IMR-90 (cell line): ENCODE measurements at regions not wholly inside any gene's neighbourhood (a gene's known extent, or its start where the extent isn't known, plus 50 kb on each side); places are given as distances from the start of the nearest gene placed in this dataset.
A peak's percentile ranks its signal among the peaks of the same experiment; 100 is the strongest.

Experiments
- ATAC-seq: fragments of 200-7000 bp; cut with Tn5 transposase; 2 replicates; pipeline ENCODE4 v1.9.1; 2020; ENCODE audit warnings: low read depth, mild to moderate bottlenecking, moderate library complexity
- BruUV-seq: library from RNA; stranded (reverse); fragments of 400-500 nt; replicated peaks from 2 replicates; lab custom pipeline; 2021; lab: Mats Ljungman, UMichigan
- CTCF ChIA-PET: fragments of 300-600 bp; formaldehyde crosslinking; extraction: SDS; loops from one replicate; lab custom pipeline; 2021; ENCODE audit warnings: antibody characterized with exemption; lab: Yijun Ruan, JAX
- POLR2A ChIA-PET: fragments of 300-600 bp; sonication (Branson Sonifier 250); formaldehyde crosslinking; loops from one replicate; lab custom pipeline; 2022; ENCODE audit warnings: antibody characterized with exemption; ENCODE audit not compliant: unreplicated experiment; lab: Charles Lee
- DNase-seq: peaks from one replicate; pipeline ENCODE4 v3.0.0; 2013
- H2AFZ ChIP-seq: replicated peaks from 2 replicates; pipeline ENCODE3; 2013; ENCODE audit warnings: low read length, mild to moderate bottlenecking; ENCODE audit not compliant: poor library complexity
- H2AK5ac ChIP-seq: 2 replicates; pipeline ENCODE4 v1.6.1; 2013; ENCODE audit warnings: low read depth, low read length, inconsistent platforms
- H2AK9ac ChIP-seq: replicated peaks from 2 replicates; pipeline ENCODE3; 2013; ENCODE audit warnings: mild to moderate bottlenecking, low read depth, low read length, moderate library complexity; ENCODE audit not compliant: poor library complexity
- H2BK120ac ChIP-seq: 2 replicates; pipeline ENCODE4 v1.6.1; 2013; ENCODE audit warnings: low read depth, low read length, inconsistent platforms
- H2BK15ac ChIP-seq: 3 replicates; pipeline ENCODE4 v1.6.1; 2013; ENCODE audit warnings: low read depth, low read length, inconsistent platforms
- H2BK20ac ChIP-seq: 2 replicates; pipeline ENCODE4 v1.6.1; 2013; ENCODE audit warnings: low read depth, mild to moderate bottlenecking, inconsistent platforms, low read length, moderate library complexity
- H2BK5ac ChIP-seq: 2 replicates; pipeline ENCODE4 v1.6.1; 2013; ENCODE audit warnings: mild to moderate bottlenecking, low read depth, low read length, inconsistent platforms; ENCODE audit not compliant: poor library complexity, severe bottlenecking
- H3K14ac ChIP-seq: replicated peaks from 2 replicates; pipeline ENCODE4 v1.6.1; 2013; ENCODE audit warnings: low read depth, low read length, inconsistent platforms
- H3K18ac ChIP-seq: 2 replicates; pipeline ENCODE4 v1.6.1; 2013; ENCODE audit warnings: low read depth, low read length, control low read depth
- H3K23ac ChIP-seq: 2 replicates; pipeline ENCODE4 v1.6.1; 2013; ENCODE audit warnings: low read depth, low read length, inconsistent platforms
- H3K27ac ChIP-seq: 2 replicates; pipeline ENCODE4 v1.5.1; 2013; ENCODE audit warnings: mild to moderate bottlenecking, control low read depth, low read length; ENCODE audit not compliant: insufficient read depth
- H3K27me3 ChIP-seq: 2 replicates; pipeline ENCODE4 v1.6.1; 2013; ENCODE audit warnings: low read length; ENCODE audit not compliant: control insufficient read depth, insufficient read depth
- H3K36me3 ChIP-seq: 2 replicates; pipeline ENCODE4 v1.6.1; 2013; ENCODE audit warnings: low read length, mixed read lengths; ENCODE audit not compliant: control insufficient read depth, insufficient read depth
- H3K4ac ChIP-seq: 2 replicates; pipeline ENCODE4 v1.6.1; 2013; ENCODE audit warnings: low read depth, low read length, inconsistent platforms
- H3K4me1 ChIP-seq: 2 replicates; pipeline ENCODE4 v1.6.1; 2013; ENCODE audit warnings: low read length, mixed read lengths; ENCODE audit not compliant: control insufficient read depth, insufficient read depth
- H3K4me2 ChIP-seq: 2 replicates; pipeline ENCODE4 v1.6.1; 2013; ENCODE audit warnings: low read depth, mild to moderate bottlenecking, control low read depth, low read length, moderate library complexity
- H3K4me3 ChIP-seq: 2 replicates; pipeline ENCODE4 v1.5.1; 2013; ENCODE audit warnings: low read depth, mild to moderate bottlenecking, control low read depth, low read length, moderate library complexity; ENCODE audit not compliant: insufficient read depth
- H3K56ac ChIP-seq: 2 replicates; pipeline ENCODE4 v1.6.1; 2013; ENCODE audit warnings: low read length, inconsistent platforms; ENCODE audit not compliant: insufficient read depth; ENCODE audit errors: extremely low read depth
- H3K79me1 ChIP-seq, 2 experiments: 2 replicates each; pipeline ENCODE4 v1.6.1; 2013; ENCODE audit warnings: low read length in 2 of 2, inconsistent platforms in 1 of 2, low read depth in 1 of 2
- H3K9ac ChIP-seq: 2 replicates; pipeline ENCODE4 v1.6.1; 2013; ENCODE audit warnings: low read depth, low read length, control low read depth
- H3K9me1 ChIP-seq: 2 replicates; pipeline ENCODE4 v1.6.1; 2013; ENCODE audit warnings: low read length, inconsistent platforms; ENCODE audit not compliant: insufficient read depth
- H3K9me3 ChIP-seq: 2 replicates; pipeline ENCODE4 v1.6.1; 2013; ENCODE audit warnings: low read length; ENCODE audit not compliant: control insufficient read depth, insufficient read depth
- H4K20me1 ChIP-seq: 2 replicates; pipeline ENCODE4 v1.6.1; 2013; ENCODE audit warnings: low read length, inconsistent platforms; ENCODE audit not compliant: insufficient read depth
- H4K5ac ChIP-seq: 2 replicates; pipeline ENCODE4 v1.6.1; 2013; ENCODE audit warnings: mild to moderate bottlenecking, low read depth, low read length, control low read depth
- H4K8ac ChIP-seq, 2 experiments: 2 replicates each; pipeline ENCODE4 v1.6.1; 2013; ENCODE audit warnings: low read depth in 2 of 2, low read length in 2 of 2, control low read depth in 1 of 2, inconsistent platforms in 1 of 2
- H4K91ac ChIP-seq: 2 replicates; pipeline ENCODE4 v1.6.1; 2013; ENCODE audit warnings: low read depth, low read length, inconsistent platforms; ENCODE audit not compliant: insufficient read depth
- CEBPB ChIP-seq: IDR thresholded peaks from 2 replicates; pipeline ENCODE4 v1.6.1; 2012; ENCODE audit warnings: low read depth, low read length, improper control_type of control experiment
- CHD1 ChIP-seq: IDR thresholded peaks from 2 replicates; pipeline ENCODE4 v1.6.1; 2012; ENCODE audit warnings: low read depth, low read length, improper control_type of control experiment
- FOS ChIP-seq: fragments of 150-350 bp; IDR thresholded peaks from 2 replicates; pipeline ENCODE4 v1.6.1; 2016; ENCODE audit warnings: low read depth, low read length
- MAFK ChIP-seq: IDR thresholded peaks from 2 replicates; pipeline ENCODE4 v1.6.1; 2012; ENCODE audit warnings: low read depth, low read length, improper control_type of control experiment
- MAZ ChIP-seq: IDR thresholded peaks from 2 replicates; pipeline ENCODE4 v1.6.1; 2012; ENCODE audit warnings: low read depth, mild to moderate bottlenecking, low read length, improper control_type of control experiment, moderate library complexity, borderline replicate concordance
- MXI1 ChIP-seq: IDR thresholded peaks from 2 replicates; pipeline ENCODE4 v1.6.1; 2012; ENCODE audit warnings: low read depth, mild to moderate bottlenecking, low read length, moderate library complexity, borderline replicate concordance
- NFE2L2 ChIP-seq: fragments of 150-350 bp; IDR thresholded peaks from 2 replicates; pipeline ENCODE4 v1.6.1; 2016; ENCODE audit warnings: low read depth, mild to moderate bottlenecking, low read length
- RCOR1 ChIP-seq: IDR thresholded peaks from 2 replicates; pipeline ENCODE4 v1.6.1; 2012; ENCODE audit warnings: mild to moderate bottlenecking, low read length, improper control_type of control experiment; ENCODE audit not compliant: insufficient replicate concordance
- RFX5 ChIP-seq: IDR thresholded peaks from 2 replicates; pipeline ENCODE4 v1.8.0; 2012; ENCODE audit warnings: low read depth, mild to moderate bottlenecking, low read length, moderate library complexity
- SMC3 ChIP-seq: fragments of 150-350 bp; IDR thresholded peaks from 2 replicates; pipeline ENCODE4 v1.6.1; 2016; ENCODE audit warnings: low read depth, mild to moderate bottlenecking, antibody characterized with exemption, low read length, moderate library complexity
- USF2 ChIP-seq: fragments of 150-350 bp; IDR thresholded peaks from 2 replicates; pipeline ENCODE4 v1.6.1; 2017; ENCODE audit warnings: mild to moderate bottlenecking, antibody characterized with exemption, low read length, low read depth
- WGBS, 2 experiments: methylation state at CpG; one replicate each; pipeline versions ENCODE4 v1.1.5 to v1.1.7; 2013; ENCODE audit warnings: missing lambda C conversion rate in 2 of 2; ENCODE audit not compliant: insufficient read length in 1 of 2; ENCODE audit errors: extremely low coverage in 2 of 2; 5-methylcytosine and 5-hydroxymethylcytosine counted together
- dilution Hi-C: fragments of 300-500 bp; cut with HindIII; formaldehyde crosslinking; loops from one replicate; pipeline ENCODE4 v1.14.3; 2018; ENCODE audit warnings: low sequenced_read_pairs; ENCODE audit not compliant: unreplicated experiment
- in situ Hi-C: fragments of 300-500 bp; cut with MboI; formaldehyde crosslinking; loops from 3 replicates; pipeline ENCODE4 v1.14.3; 2019; ENCODE audit warnings: low sequenced_read_pairs, inconsistent platforms, mixed read lengths
- intact Hi-C: fragments of 100-400 bp; cut with micrococcal nuclease; formaldehyde crosslinking; loops from 2 replicates; pipeline ENCODE4 v1.10.0; 2022
- TF ChIP-seq, protein P1 (sequence below): fragments of 150-350 bp; IDR thresholded peaks from 2 replicates; pipeline ENCODE4 v1.6.1; 2016; ENCODE audit warnings: low read depth, mild to moderate bottlenecking, low read length, moderate library complexity, borderline replicate concordance

GRCh38 chr5:17154211-17154996, 63.0 kb upstream of the BASP1 start:
- peak overlapping the region; percentile 78 for H2BK120ac ChIP-seq
- peak overlapping the region; percentile 21; the same call in 1 of the 2 replicates for H3K23ac ChIP-seq
- dilution Hi-C loops = no loop called here
- H4K91ac ChIP-seq = peak overlapping the region; percentile 60
- peaks cover 26% of the 10 kb centered on the region for H3K4me1 ChIP-seq
- ChIA-PET POLR2A (interaction anchor here (1.1 kb wide), 1 partner anchor 218 kb away, joined by 3 read pairs; the partner anchor contains the start of gene MYO10), CTCF (interaction anchor here (0.6 kb wide), 1 partner anchor 281 kb away, joined by 3 read pairs; no protein-coding TSS in a partner anchor)
- peaks cover 3 to 15% of the 10 kb centered on the region in 2 experiments; a peak in 3 of 4 replicates for H3K79me1 ChIP-seq
- intact Hi-C loops = no loop called here
- H3K27ac ChIP-seq = no peak overlapping the region; the same call in 1 of the 2 replicates
- H3K9ac ChIP-seq = no peak overlapping the region
- peak overlapping the region; percentile 61 to 73 for H4K8ac ChIP-seq
- no peaks in the 10 kb centered on the region for H3K27me3 ChIP-seq
- H3K4ac ChIP-seq = peak overlapping the region; percentile 59; the same call in 1 of the 2 replicates
- H2AK5ac ChIP-seq = peak overlapping the region; percentile 92
- H4K5ac ChIP-seq = peak overlapping the region; percentile 82; the same call in 1 of the 2 replicates
- in situ Hi-C loops = no loop called here
- peak overlapping the region; percentile 99 for H2BK15ac ChIP-seq
- BruUV-seq = no TSS peak
- peak overlapping the region; percentile 60; the same call in 1 of the 2 replicates for H3K14ac ChIP-seq
- no peak overlapping the region for H2AFZ ChIP-seq
- peaks cover 10% of the 10 kb centered on the region for H3K9me1 ChIP-seq
- DNase-seq (peak; percentile 88), ATAC-seq (no peak)
- TF ChIP-seq MAFK (peak; percentile 41; the same call in 1 of the 2 replicates), MXI1 (no peak), CEBPB (no peak; the same call in 1 of the 2 replicates), RFX5 (no peak), FOS (peak; percentile 85), RCOR1 (no peak), CHD1 (no peak), USF2 (no peak), SMC3 (no peak), MAZ (no peak), NFE2L2 (peak; percentile 71)
- TF ChIP-seq, protein P1, sequence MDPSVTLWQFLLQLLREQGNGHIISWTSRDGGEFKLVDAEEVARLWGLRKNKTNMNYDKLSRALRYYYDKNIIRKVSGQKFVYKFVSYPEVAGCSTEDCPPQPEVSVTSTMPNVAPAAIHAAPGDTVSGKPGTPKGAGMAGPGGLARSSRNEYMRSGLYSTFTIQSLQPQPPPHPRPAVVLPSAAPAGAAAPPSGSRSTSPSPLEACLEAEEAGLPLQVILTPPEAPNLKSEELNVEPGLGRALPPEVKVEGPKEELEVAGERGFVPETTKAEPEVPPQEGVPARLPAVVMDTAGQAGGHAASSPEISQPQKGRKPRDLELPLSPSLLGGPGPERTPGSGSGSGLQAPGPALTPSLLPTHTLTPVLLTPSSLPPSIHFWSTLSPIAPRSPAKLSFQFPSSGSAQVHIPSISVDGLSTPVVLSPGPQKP = no peak
- H3K9me3 ChIP-seq = no peaks in the 10 kb centered on the region
- peak overlapping the region; percentile 92; the same call in 1 of the 2 replicates for H3K18ac ChIP-seq
- no peaks in the 10 kb centered on the region for H4K20me1 ChIP-seq
- no peaks in the 10 kb centered on the region for H3K36me3 ChIP-seq
- WGBS, 2 experiments = 56% methylated on average over 3 of the region's 5 CpGs; no CpG with 5 or more reads in 1 of the 2 experiments
- no peak overlapping the region for H3K4me3 ChIP-seq
- peak overlapping the region; percentile 17; the same call in 1 of the 2 replicates for H3K4me2 ChIP-seq
- no peak overlapping the region for H2AK9ac ChIP-seq
- H2BK5ac ChIP-seq = peak overlapping the region; percentile 93
- 0 out of 2 replicates have a peak overlapping the region, but pooled peaks have one; percentile 0 for H3K56ac ChIP-seq
- H2BK20ac ChIP-seq = peak overlapping the region; percentile 94
